RPMI8226 (cell line): ENCODE measurements at regions not wholly inside any gene's neighbourhood (a gene's known extent, or its start where the extent isn't known, plus 50 kb on each side); places are given as distances from the start of the nearest gene placed in this dataset.

Experiments used
- DNase-seq: peaks from one replicate; pipeline ENCODE4 v3.0.0-alpha.2; 2015

GRCh38 chr11:101199416-101199815 is 69.8 kb upstream of the PGR start:
- DNase-seq: no peak

GRCh38 chr11:101195294-101195693 is 65.7 kb upstream of the PGR start:
- no peak for DNase-seq

GRCh38 chr11:101188801-101189200 is 59.2 kb upstream of the PGR start:
- DNase-seq: no peak

- no peak for DNase-seq
These were observed 58.6 kb upstream of the PGR start for GRCh38 chr11:101188173-101188572.

- DNase-seq: no peak
These were observed 58.1 kb upstream of the PGR start for GRCh38 chr11:101187748-101188147.

GRCh38 chr11:101185985-101186384 is 56.4 kb upstream of the PGR start:
- no peak for DNase-seq

GRCh38 chr11:101182467-101182866 is 52.9 kb upstream of the PGR start:
- no peak for DNase-seq

- no peak for DNase-seq
These were observed 50.9 kb upstream of the PGR start for GRCh38 chr11:101180481-101180880.
